Muscle of arm (tissue), 1 donor: ENCODE measurements at regions not wholly inside any gene's neighbourhood (a gene's known extent, or its start where the extent isn't known, plus 50 kb on each side); places are given as distances from the start of the nearest gene placed in this dataset.

Experiments
- DNase-seq: peaks from one replicate; pipeline ENCODE4 v3.0.0-alpha.2; 2013

DNA sequence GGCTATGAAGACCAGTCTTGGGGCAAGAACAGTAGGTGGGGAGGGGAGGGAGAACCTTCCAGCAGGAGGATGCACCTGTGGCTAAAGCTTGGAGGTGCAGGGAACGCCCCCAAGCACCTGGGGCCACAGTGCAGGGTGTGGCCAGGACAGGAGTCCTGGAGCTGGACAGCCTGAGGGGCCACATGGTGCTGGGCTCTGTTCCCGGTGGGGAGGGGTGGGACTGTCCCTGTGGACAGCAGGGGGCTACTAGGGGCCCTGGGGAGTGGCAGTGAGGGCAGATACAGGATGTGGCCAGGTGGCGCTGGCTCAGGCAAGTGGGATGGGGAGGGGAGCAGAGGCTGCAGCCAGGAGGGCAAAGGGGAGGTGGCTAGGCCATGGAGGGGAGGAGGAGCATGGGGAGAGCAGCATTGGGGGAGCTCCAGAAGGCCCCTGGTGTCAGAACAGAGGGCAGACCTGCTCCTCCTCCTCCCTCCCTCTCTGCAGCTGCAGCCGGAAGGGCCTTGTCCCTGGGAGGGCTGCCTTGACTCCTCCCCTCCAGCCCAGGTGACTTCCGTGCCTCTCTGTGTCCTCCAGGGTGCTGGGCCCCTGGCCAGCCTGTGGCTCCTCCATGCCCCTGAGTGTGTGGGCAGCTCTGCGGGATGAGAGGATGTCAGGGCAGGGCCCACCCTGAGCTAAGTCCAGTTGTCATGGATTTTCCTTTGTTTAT is 68.4 kb upstream of the DLK1 start:
- DNase-seq, result no peak

DNA sequence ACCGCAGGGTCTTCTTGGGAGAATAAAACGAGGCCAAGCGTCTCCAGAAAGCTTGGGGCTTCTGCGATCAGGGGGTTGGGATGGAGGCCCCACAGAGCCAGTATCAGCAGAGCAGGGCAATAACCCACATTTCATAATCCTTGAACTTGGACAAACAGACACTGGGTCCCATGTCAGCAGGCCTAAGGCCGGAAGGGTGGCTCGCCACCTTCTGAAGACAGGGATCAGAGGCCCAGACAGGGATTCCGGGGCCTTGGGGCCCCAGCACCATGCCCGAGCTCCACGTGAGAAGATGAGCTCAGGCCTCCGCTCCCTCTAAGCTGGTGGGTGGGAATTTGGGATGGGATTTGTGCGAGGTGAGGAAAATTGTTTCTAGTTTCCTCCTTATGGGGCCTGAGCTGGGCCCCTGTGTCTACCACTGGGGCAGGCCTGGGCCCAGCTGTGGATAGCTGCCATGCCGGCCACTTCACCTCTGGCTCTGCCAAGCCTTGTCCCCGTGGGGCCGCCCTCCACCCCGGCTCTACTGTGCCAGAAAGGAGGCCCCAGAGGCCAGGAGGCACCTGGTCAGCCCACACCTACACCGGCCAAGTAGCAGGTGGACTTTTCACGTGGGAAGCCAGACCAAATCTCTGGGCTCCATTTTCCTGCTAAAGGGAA is 67.2 kb upstream of the DLK1 start:
- DNase-seq, result no peak

DNA sequence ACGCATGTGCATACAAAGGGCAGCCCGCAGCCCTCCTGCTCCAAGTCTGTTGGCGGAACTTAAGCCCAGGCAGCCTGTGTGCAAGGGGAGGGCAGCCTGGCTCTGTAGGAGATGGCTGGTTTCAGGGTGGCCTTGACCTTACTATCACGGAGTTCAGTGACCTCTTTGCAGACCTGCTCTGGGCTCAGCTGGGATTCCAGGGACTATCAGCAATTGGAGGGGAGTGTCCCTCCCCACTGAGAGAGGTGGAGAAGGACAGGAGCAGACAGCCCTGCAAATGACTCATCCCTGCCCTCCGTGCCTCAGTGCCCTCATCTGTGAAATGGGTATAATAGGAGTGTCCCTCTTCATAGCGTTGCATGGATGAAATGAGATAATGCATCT is 66.2 kb upstream of the DLK1 start:
- no peak for DNase-seq

DNA sequence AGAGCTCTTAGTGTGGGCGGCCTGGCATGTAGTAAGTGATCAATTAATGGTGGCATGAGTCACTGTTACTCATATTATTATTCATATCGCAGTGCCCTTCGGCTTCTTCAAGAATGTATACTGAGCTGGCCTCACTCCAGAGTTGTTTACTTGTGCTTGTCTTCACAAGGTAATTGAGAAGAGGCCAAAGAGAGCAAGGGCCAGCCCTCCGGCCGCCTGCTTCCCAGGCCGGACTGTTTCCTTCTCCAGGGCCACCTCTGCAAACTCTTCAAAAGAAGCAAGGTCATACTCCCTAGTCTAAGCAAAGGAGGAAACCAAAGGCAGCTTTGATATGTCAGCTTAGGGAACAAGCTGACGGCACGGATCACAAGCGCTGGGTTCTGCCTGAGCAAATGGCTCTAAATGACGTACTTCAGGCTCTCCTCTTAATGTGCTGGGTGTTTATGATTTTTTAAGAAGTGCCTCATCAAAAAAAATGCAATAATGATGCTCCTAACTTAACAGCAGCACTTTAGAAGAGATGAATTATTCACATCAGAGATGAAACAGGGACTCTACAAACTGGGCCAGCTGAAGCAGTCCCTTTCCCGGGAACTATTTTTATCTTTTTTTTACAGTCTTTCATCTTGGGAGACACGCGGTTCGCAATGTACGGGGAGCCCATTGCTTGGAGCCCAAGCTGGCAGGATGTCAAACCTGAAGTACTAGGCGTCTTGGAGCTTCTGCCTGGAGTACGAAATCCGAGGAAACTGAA is 65.6 kb upstream of the DLK1 start:
- no peak for DNase-seq

DNA sequence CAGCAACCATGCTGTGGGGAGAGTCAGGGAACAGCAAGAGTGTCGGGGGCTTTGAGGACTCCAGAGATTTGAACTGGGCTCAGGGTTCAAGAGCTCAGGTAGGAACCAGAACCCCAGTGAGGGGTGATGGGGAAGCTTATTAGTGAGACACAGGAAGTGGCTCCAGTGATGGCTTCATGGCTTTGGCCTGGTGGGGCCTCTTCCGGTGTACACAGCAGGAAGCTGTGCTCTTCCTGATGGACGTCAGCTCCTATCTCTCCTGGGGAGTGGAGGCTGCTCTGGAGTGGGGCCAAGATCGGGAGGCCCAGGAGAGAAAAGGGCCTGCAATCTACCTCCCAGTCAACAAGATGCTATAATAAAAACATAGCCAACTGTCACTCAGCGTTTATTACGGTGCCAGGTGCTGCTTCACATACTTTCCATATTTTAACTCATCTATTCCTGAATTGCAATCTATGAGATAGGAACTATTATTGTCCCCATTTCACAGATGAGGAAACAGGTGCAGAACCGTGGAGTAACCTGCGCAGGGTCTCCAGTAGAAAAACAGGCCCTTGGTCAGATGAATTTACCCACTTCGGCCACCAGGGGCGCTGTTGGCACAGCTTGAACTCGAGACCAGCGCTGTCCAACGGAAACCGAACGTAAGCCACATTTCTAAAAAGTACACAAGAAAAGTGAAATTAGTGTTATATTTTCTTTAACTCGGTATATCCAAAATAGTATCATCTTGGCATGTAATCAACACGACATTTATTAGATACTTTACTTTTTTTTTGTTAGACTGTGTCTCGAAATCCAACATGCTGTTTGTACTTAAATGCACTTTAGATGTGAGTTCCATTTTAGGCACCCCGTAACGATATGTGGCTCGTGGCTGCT is 63.6 kb upstream of the DLK1 start:
- DNase-seq, result peak; percentile 90

DNA sequence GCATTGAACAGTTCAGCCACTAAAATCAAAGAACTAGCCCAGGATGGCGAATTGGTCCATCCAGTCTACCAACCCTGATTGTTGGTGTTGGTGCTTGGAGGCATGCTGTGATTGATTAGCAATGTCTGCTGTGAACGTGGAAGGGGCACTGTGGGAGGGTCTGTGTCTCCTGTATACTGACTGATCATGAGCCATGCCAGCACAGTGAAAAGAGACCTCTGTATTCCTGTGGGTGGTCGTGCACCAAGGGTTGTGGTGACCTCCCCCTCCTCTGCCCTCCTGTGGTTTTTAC is 63.0 kb upstream of the DLK1 start:
- DNase-seq, result no peak

DNA sequence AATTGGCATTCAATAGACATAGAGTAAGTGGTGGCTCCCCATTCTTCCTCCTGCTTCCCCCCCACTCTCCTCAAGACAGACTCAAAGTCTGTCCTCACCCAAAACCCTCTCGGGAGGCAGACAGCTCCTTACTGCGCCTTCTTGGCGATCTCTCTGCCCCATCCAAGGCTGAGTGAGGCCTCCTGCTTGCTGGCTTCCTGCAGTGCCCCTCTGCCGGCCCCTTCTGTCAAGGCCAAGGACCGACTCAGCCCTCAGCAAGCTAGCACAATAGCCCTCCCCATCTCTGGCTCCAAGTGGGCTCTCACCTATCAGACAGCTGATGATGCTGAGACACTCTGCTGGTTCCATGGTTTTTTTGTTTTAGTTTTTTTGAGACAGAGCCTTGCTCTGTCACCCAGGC is 62.5 kb upstream of the DLK1 start:
- no peak for DNase-seq

DNA sequence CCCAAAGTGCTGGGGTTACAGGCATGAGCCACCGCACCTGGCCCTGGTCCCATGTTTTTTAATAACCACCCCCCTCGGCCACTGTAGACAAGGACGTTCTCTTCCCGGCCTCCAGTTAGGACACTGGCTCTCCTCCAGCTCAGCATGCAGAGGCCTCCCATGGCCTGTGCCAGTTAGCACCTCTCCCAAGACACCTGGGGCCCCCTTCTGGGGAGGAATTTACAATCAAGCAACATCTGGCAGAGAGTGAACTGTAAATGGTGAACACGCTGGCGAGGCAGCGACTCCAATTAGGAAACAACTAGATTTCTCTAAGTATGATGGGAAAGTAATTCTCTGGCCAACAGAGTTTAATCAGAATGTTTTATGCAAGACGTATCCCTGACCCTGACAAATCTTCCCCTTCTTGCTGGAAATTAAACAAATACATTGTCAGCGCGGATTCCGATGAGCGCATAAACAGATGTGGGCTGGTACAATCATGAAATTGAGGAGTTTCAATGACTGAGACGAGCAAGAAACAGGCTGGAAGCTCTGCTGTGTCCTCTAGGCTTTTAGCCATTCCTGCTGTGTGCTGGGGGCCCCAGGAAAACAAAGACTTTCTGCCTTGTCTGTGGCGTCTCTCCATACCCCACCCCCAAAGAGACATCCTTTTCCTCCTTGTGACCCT is 61.7 kb upstream of the DLK1 start:
- peak; percentile 89 for DNase-seq

DNA sequence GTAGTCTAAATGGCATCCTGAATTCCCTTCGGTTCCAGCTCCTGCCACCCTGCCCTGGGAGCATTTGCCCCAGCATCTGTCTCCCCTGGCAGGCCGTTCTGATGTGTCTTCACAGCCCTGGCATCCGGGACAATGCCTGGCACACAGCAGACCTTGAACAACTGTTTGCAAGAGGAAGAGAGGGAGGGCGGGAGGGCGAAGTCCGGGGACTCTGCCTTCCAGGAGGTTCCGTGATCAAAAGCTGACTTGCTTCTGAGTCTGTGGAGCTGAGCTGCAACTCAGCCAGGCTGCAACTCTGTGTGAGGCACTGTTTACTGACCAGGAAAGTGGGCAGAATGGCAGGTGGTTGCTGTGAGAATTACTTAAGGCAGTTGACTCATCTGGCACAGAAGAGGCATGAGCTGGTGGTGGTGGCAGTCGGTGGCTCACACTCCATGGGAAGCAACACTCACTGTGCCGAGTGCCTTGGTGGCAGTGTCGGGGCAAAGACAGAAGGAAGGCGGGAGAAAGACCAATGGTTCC is 61.1 kb upstream of the DLK1 start:
- DNase-seq, result peak; percentile 74

DNA sequence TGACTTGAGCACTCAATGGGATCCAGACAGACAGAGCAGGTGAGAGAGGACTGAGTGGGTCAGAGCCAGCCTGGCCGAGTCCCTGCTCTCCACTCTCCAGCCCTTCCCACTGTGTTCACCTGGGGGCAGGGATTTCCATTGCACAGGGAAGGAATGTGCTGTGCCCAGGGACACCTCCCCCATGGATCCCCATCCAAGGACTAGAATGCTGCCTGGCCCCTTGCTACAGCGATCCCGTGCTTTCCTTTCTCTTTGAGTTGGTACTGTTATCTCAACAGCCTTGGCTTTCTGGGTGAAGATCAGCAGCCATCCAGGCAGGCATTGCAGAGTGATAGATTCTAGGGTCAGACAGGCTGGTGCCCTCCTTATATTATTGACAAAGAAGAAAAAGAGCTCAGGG is 60.3 kb upstream of the DLK1 start:
- DNase-seq, result no peak

DNA sequence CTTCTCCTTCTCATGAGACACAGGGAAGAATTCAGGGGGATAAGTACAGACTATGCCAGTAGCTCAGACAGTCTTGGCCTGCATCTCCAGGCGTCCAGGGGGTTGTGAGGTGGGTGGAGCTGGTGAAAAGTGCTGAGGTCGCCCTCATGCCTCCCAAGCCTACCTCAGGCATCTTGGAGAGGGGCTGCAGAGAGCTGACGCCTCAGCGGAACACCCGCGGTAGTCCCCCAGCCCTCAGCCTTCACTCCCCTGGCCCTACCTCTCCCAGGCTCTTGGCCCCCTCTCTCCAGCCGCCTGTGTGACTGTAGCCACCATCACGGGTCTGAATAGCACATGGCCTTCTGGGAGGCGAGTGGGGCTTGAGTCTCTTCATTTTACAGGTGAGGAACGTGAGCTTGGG is 59.8 kb upstream of the DLK1 start:
- DNase-seq, result no peak

DNA sequence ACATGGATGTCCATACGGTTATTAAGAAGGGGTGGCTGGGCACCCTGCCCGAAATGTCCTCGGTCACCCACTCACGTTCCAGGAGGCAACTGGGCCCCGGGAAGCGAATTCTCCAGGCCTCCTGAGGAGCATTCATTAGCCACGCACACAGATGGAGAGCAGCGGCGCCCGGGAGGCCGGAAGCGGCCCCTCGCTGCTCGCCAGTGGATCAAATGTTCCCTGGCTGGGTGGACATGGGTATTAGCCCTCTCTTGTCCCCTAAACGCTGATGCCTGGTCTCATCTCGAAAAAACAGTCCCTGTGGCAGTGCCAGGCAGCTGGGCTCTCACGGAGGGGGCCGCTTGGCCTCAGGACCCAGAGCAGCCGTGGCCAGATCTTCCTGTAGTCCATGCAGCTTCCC is 59.0 kb upstream of the DLK1 start:
- no peak for DNase-seq

DNA sequence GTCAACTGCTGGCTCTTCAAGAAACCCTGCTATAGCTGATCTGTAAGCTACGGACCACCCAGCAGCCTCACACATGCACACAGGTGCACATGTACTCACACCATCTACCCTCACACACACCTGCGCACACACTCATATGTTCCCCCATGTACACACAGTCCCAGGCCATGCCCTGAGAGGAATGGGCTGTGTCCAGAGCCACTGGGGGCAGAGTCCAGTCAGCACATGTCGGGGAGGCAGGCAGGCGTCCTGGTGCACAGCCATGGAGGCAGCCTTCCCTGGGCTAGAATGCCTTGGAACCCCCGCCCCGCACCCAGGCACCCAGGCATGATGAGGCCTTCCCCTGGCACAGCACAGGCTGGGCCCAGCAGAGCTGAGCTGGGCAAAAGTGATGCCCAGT is 58.3 kb upstream of the DLK1 start:
- no peak for DNase-seq

DNA sequence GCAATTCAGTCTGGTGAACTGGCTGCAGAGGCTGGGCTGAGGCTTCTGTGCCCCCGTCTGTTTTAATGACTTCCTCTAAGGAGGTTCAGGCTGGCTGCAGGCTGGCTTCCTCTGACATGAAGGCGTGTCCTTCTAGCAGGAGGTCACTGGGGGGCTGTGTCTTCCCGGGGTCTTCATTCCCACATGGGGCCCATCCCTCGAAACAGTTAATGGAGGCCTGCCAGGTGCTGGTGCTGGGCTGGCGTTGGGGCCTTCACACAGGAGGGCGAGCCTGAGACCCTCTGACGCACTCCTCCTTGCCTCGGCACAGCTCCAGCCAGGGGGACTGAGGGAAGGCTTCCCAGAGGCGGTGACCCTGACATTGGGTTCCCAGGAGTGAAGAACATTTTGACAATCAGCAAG is 57.7 kb upstream of the DLK1 start:
- DNase-seq, result no peak

DNA sequence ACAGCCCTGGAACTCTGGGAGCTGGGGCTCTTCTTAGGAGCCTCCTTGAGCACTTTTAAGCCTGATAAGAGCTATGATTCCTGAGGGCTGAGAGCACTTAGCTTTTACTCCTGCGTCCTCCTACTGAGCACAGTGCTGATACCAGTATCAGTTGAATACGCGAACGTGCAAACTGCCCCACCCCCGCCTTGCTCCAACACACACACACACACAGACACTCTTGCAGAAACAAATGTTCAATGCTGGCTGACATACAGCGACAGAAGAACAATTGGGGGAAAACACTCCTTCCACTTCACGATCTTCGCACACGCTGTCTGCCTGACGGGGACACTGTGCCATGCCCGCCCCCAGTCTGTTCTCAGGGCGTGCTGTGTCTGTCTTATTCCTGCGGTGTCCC is 57.2 kb upstream of the DLK1 start:
- DNase-seq, result no peak

DNA sequence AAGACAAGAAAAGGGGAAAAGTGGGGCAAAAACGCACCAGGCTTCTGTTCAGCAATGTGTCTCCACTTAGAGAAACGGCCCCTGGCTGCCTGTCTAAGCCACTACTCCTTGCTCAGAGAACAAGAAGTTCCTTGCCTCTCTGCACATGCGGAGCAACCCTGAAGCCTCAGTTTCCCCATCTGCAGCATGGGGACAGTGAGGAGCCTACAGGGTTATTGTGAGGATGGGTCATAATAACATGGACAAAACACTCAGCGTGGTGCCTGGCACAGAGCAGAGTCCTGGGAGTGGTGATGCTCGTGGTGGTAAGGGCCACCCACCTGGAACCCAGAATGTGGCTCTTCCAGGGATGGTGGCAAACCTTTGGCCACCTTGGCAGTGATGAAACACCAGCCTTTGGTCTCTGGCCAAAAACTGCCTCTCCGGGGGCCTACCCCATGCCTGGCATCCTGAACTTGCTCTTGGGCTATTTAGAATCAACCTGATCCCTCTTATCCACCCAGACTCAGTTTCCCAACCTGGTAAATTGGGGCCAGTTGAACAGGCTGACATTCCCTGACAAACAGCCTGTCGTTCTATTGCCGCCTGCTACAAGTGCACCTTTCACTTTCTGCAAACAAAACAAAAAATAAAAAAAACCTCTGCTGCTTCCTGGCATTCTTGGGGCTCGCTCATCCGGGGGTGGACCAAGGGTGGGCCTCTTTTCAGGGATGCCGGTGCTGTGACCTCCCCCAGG is 56.5 kb upstream of the DLK1 start:
- no peak for DNase-seq

DNA sequence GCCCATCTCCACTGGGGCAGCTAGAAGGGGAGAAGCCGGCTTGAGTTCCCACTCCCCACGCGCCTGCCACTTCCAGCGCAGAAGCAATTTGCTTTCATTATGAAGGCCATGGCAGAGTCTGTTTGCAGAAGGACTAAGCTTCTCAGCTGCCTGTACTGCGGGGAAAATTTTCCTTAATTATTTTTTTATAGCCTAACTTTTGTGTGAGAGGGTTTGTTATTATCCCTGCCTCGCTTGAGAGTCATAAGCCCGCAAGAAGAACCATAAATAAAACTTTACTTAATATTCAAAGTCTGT is 56.0 kb upstream of the DLK1 start:
- DNase-seq, result no peak

DNA sequence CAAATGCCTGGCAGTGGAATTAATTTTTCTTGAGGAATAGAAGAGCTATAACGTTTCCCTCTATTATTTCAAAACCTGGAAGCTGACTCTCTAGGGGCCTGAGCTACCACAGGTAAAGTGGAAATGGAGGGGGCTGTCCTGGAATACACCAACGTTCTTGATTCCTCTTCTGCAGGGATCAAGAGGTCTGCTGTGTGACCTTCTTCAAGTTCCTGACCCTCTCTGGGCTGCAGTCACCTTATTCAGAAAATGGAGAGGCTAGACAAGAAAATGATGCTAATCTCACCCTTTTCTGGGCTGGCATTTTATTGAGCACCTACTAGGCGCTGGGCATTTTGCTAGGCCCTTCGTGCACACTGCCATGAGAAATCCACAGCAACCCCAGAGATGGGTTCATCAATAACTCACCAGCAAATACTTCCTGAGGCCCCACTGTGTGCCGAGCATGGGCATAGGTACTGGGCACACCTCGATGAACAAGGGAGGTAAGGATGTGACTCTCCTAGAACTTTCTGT is 55.2 kb upstream of the DLK1 start:
- DNase-seq, result no peak

DNA sequence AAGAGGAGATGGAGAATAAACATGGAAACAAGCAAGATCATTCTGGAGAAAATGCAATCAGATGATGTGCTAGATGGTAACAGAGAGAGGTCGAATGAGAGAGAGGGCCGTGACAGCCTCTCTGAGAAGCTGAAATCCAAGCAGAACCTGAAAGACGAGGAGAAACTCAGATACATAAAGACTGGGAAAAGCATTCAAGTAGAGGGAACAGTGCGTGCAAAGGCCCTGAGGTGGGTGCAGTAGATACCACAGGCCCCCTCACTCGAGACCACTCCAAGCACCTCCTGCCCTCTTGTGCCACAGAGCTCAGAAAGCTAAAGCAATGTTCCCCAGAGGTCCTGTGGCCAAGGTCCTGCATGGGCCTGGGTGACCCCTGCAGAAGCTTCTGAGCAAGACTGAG is 54.8 kb upstream of the DLK1 start:
- DNase-seq, result no peak

DNA sequence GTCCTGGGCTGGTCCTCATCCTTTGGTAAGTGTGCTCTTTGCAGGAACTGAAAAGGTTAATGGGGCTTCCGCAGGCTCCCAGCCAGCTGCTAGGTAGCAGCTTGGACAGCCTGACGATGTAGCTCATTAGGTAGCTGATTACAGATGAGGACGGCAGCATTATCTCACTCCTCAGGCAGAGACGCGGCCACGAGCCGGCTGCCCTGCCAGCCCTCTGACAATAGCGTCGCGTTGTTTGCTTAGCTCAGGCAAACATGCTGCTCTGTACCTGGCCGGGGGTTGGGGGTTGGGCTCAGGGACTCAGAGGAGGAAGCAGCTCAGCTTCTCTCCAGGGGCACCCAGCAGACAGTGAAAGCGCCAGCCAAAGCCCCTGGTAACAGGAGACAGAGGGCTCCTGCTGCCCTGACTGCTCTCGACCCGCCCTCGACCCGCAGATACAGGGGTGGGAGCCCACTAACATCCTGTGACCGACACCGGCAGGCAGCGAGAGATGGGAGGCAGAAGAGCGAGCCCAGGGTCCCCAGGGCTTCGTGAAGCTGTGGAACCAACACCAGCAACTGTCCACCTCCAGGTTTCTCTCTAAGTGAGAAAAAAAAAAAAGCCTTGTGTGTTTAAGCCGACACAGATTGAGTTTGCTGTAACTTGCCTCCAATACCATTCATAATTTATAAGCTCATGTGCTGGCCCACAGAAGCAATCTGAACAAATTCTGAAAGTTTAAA is 53.4 kb upstream of the DLK1 start:
- no peak for DNase-seq
